Ishikawa (cell line): ENCODE measurements at regions not wholly inside any gene's neighbourhood (a gene's known extent, or its start where the extent isn't known, plus 50 kb on each side); places are given as distances from the start of the nearest gene placed in this dataset.

ENCODE experiments used
- CREB1 ChIP-seq: IDR thresholded peaks from 2 replicates; pipeline ENCODE4 v1.6.1; 2012; ENCODE audit warnings: low read depth
- EP300 ChIP-seq: IDR thresholded peaks from 2 replicates; pipeline ENCODE4 v1.6.1; 2012; ENCODE audit warnings: borderline replicate concordance
- RAD21 ChIP-seq: IDR thresholded peaks from 2 replicates; pipeline ENCODE4 v1.6.1; 2012; ENCODE audit warnings: low read depth

- TF ChIP-seq RAD21, result no peak
- no peak for TF ChIP-seq EP300
- TF ChIP-seq CREB1, result no peak
Measured at GRCh38 chr7:22655781-22656180, 71.2 kb upstream of the IL6 start.
